Lower lobe of right lung (tissue), 2 donors: ENCODE measurements at regions not wholly inside any gene's neighbourhood (a gene's known extent, or its start where the extent isn't known, plus 50 kb on each side); places are given as distances from the start of the nearest gene placed in this dataset.
"Not testable (repeated sequence)": the region's sequence is repeated elsewhere in the genome, so short reads cannot be mapped to it uniquely, and the experiment has no call there.

ENCODE experiments used
- ATAC-seq, 2 donors: fragments of 200-7000 bp; cut with Tn5 transposase; one replicate each; pipeline ENCODE4 v1.9.1; 2020 to 2022; ENCODE audit warnings: mild to moderate bottlenecking in 2 of 2, moderate library complexity in 2 of 2
- DNase-seq: peaks from one replicate; pipeline ENCODE4 v3.0.0-alpha.2; 2020
- H3K27ac ChIP-seq: fragments of 200-600 bp; one replicate; pipeline ENCODE4 v1.8.0; 2022
- H3K27me3 ChIP-seq: fragments of 200-600 bp; one replicate; pipeline ENCODE4 v1.8.0; 2022; ENCODE audit warnings: low read depth
- H3K36me3 ChIP-seq: fragments of 200-600 bp; one replicate; pipeline ENCODE4 v1.8.0; 2022; ENCODE audit warnings: mild to moderate bottlenecking
- H3K4me1 ChIP-seq: fragments of 200-600 bp; one replicate; pipeline ENCODE4 v1.8.0; 2022
- H3K4me3 ChIP-seq: fragments of 200-600 bp; one replicate; pipeline ENCODE4 v1.8.0; 2022; ENCODE audit warnings: mild to moderate bottlenecking
- H3K9me3 ChIP-seq: fragments of 200-600 bp; one replicate; pipeline ENCODE4 v1.8.0; 2022
- intact Hi-C: fragments of 100-400 bp; cut with DNase I; formaldehyde crosslinking; loops from one replicate; pipeline ENCODE4 v1.11.0; 2022
- donor health status: DM: no; HTN: yes; CAD: no; lungs with severe emphysema.

DNA sequence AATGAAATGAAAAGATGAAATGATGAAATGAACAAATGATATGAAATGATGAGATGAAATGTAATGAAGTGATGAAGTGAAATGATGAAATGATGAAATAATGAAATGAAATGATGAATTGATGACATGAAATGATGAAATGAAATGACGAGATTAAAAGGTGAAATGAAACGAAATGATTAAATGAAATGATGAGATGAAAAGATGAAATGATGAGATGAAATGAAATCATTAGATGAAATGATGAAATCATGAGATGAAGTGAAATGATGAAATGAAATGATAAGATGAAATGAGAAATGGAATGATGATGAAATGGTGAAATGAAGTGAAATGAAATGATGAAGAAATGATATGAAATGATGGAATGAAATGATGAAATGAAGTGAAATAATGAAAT, 138.1 kb upstream of the ERV3-1 start:
- H3K4me1 ChIP-seq, H3K27me3 ChIP-seq, ATAC-seq, H3K4me3 ChIP-seq, H3K27ac ChIP-seq, intact Hi-C loops, DNase-seq, H3K36me3 ChIP-seq, H3K9me3 ChIP-seq: not testable (repeated sequence)

- H3K4me1 ChIP-seq, DNase-seq, ATAC-seq, H3K36me3 ChIP-seq, H3K27me3 ChIP-seq, H3K4me3 ChIP-seq, H3K27ac ChIP-seq, intact Hi-C loops, H3K9me3 ChIP-seq: not testable (repeated sequence)
These were observed 137.6 kb upstream of the ERV3-1 start for GRCh38 chr7:65144119-65144518.

- H3K4me3 ChIP-seq, intact Hi-C loops, DNase-seq, H3K9me3 ChIP-seq, H3K36me3 ChIP-seq, ATAC-seq, H3K4me1 ChIP-seq, H3K27ac ChIP-seq, H3K27me3 ChIP-seq: not testable (repeated sequence)
These were observed 135.4 kb upstream of the ERV3-1 start for GRCh38 chr7:65141894-65142293.

DNA sequence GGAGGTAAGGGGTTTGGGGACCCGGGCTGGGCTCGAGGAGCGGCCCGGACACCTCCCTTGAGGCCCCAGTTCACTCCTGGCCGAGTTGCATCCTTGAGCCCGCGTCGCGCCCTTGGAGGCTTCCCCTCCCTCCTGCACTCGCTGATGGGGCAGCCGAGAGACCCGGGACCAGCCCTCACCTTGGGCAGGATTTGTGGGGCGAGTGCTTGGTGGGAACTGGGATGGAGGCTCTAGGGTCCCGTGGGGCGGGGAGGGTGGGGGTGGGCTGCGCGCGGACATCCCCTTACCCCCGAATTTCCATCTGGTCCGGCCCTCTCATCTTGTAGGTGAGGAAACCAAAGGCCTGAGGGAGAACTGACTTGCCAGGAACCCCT, 134.9 kb upstream of the ERV3-1 start:
- H3K9me3 ChIP-seq, H3K36me3 ChIP-seq, intact Hi-C loops, H3K27me3 ChIP-seq, ATAC-seq, H3K27ac ChIP-seq, H3K4me1 ChIP-seq, H3K4me3 ChIP-seq: not testable (repeated sequence)
- peak; percentile 46 for DNase-seq

GRCh38 chr7:65140543-65141404, 134.3 kb upstream of the ERV3-1 start:
- H3K27ac ChIP-seq, H3K4me1 ChIP-seq, H3K27me3 ChIP-seq, H3K36me3 ChIP-seq, intact Hi-C loops, ATAC-seq, H3K9me3 ChIP-seq, H3K4me3 ChIP-seq, DNase-seq: not testable (repeated sequence)

DNA sequence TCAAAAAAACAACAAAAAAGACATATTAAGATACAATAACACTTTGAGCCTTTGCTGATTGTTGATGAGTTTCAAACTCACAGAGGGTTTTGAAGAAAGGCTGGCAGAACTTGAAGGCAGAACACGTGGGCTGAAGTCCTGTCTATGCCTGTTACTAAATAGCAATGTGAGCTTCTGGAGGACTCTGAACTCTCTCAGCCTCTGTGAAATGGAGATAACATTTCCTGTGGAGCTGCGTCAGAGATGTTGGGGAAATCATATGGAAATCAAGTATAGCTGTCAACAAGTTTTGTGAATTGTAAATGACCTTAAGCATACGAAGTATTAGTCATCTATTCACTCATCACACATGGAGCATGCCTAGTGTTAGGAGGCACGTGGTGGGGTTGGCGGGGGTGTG, 130.4 kb upstream of the ERV3-1 start:
- H3K4me1 ChIP-seq, H3K9me3 ChIP-seq, H3K36me3 ChIP-seq, H3K27me3 ChIP-seq, DNase-seq, intact Hi-C loops, H3K4me3 ChIP-seq, ATAC-seq, H3K27ac ChIP-seq: not testable (repeated sequence)

DNA sequence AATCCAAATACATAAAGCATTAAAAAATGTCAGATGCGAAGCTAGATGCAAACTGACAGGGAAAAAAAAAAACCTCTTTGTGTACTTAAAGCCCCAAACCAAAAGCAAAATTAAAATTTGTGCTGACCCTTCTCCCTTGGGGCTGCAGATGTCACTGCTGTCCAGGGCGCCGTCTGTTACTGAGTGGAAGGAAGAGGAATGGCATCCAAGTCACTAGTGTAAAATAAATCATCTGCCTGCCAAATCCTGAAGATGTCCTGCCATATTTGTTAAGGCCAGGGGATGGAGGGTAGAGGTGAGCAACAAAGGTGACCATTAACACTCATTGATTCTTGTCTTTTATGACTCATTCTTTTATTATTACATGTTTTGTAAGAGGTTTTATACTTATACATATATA, 126.6 kb upstream of the ERV3-1 start:
- H3K27me3 ChIP-seq, H3K9me3 ChIP-seq, DNase-seq, H3K4me1 ChIP-seq, intact Hi-C loops, H3K4me3 ChIP-seq, H3K27ac ChIP-seq, ATAC-seq, H3K36me3 ChIP-seq: not testable (repeated sequence)

GRCh38 chr7:65132256-65132655, 125.8 kb upstream of the ERV3-1 start:
- ATAC-seq, H3K27ac ChIP-seq, H3K27me3 ChIP-seq, H3K36me3 ChIP-seq, H3K9me3 ChIP-seq, intact Hi-C loops, DNase-seq, H3K4me1 ChIP-seq, H3K4me3 ChIP-seq: not testable (repeated sequence)

DNA sequence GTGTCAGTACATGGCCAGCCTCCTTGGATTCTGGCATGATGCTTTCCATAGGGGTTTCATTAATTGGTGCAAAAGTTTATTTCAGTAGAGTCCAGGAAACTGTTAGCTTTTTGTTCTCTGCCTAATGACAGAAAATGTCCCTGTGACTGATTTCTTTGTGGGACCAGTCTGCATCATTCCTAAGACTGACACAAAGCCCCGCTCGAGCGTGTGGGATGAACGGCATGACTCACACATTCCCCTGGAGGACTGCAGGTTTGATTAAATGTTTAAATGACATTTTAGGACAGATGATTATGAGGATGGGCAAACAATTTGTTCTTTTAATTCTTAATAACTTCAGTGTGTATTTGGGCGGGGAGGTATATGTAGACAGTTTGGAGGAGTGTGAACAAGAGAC, 120.9 kb upstream of the ERV3-1 start:
- intact Hi-C loops, result not testable (repeated sequence)

GRCh38 chr7:65124600-65124999, 118.1 kb upstream of the ERV3-1 start:
- DNase-seq, ATAC-seq, H3K4me3 ChIP-seq, H3K36me3 ChIP-seq, H3K27me3 ChIP-seq, H3K9me3 ChIP-seq, H3K4me1 ChIP-seq, H3K27ac ChIP-seq, intact Hi-C loops: not testable (repeated sequence)

More for the DNA sequence above, 120.9 kb upstream of the ERV3-1 start:
- not testable (repeated sequence) for ATAC-seq, H3K4me3 ChIP-seq, H3K27me3 ChIP-seq, H3K9me3 ChIP-seq, H3K4me1 ChIP-seq, H3K36me3 ChIP-seq, DNase-seq, H3K27ac ChIP-seq

- H3K4me3 ChIP-seq, H3K27me3 ChIP-seq, H3K36me3 ChIP-seq, H3K4me1 ChIP-seq, H3K9me3 ChIP-seq, H3K27ac ChIP-seq, ATAC-seq, DNase-seq, intact Hi-C loops: not testable (repeated sequence)
These were observed 99.2 kb upstream of the ERV3-1 start for GRCh38 chr7:65105650-65106203.

DNA sequence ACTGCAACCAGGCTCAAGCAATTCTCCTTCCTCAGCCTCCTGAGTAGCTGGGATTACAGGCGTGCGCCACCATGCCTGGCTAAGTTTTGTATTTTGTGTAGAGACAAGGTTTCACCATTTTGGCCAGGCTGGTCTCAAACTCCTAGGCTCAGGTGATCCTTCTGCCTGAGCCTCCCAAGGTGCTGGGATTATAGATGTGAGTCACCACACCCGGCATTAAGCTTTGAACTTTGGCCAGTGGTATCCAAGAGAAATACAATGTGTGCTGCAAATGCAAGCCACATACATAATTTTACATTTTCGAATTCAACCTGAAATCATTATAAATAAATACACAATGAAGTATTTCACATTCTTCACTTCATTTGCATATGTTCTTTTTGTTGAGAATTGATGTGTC, 94.0 kb upstream of the ERV3-1 start:
- intact Hi-C loops, H3K4me1 ChIP-seq: not testable (repeated sequence)

GRCh38 chr7:65081669-65082055, 75.2 kb upstream of the ERV3-1 start:
- H3K27me3 ChIP-seq, H3K36me3 ChIP-seq, H3K4me1 ChIP-seq, DNase-seq, ATAC-seq, H3K9me3 ChIP-seq, intact Hi-C loops: not testable (repeated sequence)
- Histone ChIP-seq H3K27ac (peak overlapping the region; percentile 82), H3K4me3 (peak overlapping the region; percentile 71)

More for the DNA sequence above, 94.0 kb upstream of the ERV3-1 start:
- ATAC-seq, H3K9me3 ChIP-seq, H3K27ac ChIP-seq, H3K27me3 ChIP-seq, H3K36me3 ChIP-seq, H3K4me3 ChIP-seq, DNase-seq: not testable (repeated sequence)
